ENCODE measurements at regions not wholly inside any gene's neighbourhood (a gene's known extent, or its start where the extent isn't known, plus 50 kb on each side); places are given as distances from the start of the nearest gene placed in this dataset.
"Not testable (repeated sequence)": the region's sequence is repeated elsewhere in the genome, so short reads cannot be mapped to it uniquely, and the experiment has no call there.

GRCh38 chr2:72078773-72079172 lies 68.9 kb downstream of the CYP26B1 start:
- no peak for DNase-seq (ENCODE audit: low spot score)

DNA sequence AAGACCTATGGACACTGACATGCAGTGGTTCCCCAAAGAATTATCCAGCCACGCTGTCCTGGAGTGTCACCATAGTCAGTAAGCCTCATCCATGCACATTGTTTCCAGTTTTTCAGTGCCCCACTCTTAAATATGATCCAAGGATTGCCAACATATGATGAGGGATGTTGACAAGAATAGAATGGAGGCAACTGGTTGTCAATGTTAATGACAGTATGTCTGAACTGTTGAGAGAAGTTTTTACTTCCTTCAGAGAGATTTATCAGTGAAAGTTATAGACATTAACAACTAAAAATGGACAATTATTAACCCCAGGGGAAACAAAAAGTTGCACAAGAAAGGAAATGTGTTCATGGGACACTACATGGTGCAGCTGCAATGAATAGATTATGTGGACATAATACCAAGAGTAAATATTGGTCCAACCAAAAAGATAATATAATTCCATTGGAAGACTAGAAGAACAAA lies 69.9 kb downstream of the CYP26B1 start:
- no peak for DNase-seq (ENCODE audit: low spot score)

GRCh38 chr2:72073373-72073772 lies 74.3 kb downstream of the CYP26B1 start:
- not testable (repeated sequence) for DNase-seq (ENCODE audit: low spot score)

- DNase-seq (ENCODE audit: low spot score), result not testable (repeated sequence)
Observed at GRCh38 chr2:72064197-72064596, 83.5 kb downstream of the CYP26B1 start.

DNA sequence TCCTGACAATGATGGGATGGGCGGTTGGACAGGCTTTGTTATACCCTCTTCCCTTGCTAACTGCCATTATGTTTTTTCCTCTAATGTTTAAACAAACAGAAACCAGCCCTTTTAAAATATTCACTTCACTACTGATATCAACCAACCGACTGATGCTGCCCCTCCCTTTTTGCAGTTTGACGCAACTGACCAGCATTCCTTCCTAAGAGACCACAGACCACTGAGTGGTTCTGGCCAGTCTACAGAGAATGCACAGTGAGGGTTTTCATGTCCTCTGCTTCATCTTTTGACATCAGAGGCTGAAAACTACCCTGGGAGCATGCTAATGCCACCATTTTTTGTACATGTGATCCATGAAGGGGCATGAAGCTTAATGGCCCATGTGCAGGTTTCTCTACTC lies 85.3 kb downstream of the CYP26B1 start:
- no peak for DNase-seq (ENCODE audit: low spot score)

- DNase-seq (ENCODE audit: low spot score), result no peak
Observed at GRCh38 chr2:72057308-72057707, 90.4 kb downstream of the CYP26B1 start.

- DNase-seq (ENCODE audit: low spot score), result no peak
Observed at GRCh38 chr2:72051971-72052505, 95.6 kb downstream of the CYP26B1 start.

GRCh38 chr2:72051204-72051603 lies 96.5 kb downstream of the CYP26B1 start:
- DNase-seq (ENCODE audit: low spot score), result no peak

GRCh38 chr2:72050734-72051133 lies 96.9 kb downstream of the CYP26B1 start:
- no peak for DNase-seq (ENCODE audit: low spot score)

DNA sequence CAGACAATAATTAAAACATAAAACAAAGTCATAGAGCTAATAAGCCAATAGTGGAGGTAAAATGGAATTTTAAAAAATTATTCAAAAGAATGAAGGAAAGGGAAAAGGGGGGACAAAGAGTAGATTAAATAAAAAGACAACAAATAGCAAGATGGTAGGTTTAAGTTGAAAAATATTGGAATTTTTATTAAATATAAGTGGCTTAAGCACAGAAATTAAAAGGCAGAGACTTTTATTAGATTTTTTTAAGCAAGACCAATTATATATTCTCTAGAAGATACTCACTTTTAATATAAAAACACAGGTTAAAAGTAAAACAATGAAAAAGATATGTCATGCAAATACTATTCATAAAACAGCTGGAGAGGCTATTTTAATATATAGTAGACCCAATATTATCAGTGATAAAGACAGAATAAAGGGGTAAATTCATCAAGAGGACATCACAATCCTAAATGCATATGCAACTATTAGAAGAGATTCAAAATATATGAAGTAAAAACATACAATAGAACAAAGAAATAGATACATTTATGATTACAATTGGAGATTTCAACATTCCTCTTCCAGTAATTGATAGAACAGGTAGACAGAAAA lies 98.7 kb downstream of the CYP26B1 start:
- no peak for DNase-seq (ENCODE audit: low spot score)

GRCh38 chr2:72043985-72044384 lies 103.7 kb downstream of the CYP26B1 start:
- DNase-seq (ENCODE audit: low spot score), result no peak

GRCh38 chr2:72041638-72042111 lies 106.0 kb downstream of the CYP26B1 start:
- no peak for DNase-seq (ENCODE audit: low spot score)

- DNase-seq (ENCODE audit: low spot score), result no peak
Observed at GRCh38 chr2:72040629-72041571, 106.8 kb downstream of the CYP26B1 start.

- no peak for DNase-seq (ENCODE audit: low spot score)
Observed at GRCh38 chr2:72038524-72038923, 109.1 kb downstream of the CYP26B1 start.

DNA sequence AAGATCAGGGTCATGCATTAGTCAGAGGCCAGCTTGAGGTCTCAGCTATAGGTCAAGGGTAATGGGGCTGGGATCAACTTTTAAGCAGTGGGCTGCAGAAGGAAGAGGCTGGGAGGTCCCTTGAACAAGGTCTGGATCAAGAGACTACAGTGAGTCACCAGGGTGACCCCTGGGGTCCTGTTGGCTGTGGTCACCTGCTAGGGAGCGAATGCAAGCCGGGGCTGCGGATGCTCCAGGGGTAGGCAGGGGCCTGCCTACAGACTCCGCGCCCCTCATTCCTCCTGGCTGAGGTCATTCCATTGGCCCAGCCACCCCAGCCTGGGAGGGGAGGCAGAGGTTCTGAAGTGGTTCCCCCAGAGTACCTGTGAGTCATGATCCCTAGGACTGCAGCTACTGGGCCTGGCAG lies 110.4 kb downstream of the CYP26B1 start:
- no peak for DNase-seq (ENCODE audit: low spot score)

- DNase-seq (ENCODE audit: low spot score), result no peak
Observed at GRCh38 chr2:72036595-72036994, 111.1 kb downstream of the CYP26B1 start.

DNA sequence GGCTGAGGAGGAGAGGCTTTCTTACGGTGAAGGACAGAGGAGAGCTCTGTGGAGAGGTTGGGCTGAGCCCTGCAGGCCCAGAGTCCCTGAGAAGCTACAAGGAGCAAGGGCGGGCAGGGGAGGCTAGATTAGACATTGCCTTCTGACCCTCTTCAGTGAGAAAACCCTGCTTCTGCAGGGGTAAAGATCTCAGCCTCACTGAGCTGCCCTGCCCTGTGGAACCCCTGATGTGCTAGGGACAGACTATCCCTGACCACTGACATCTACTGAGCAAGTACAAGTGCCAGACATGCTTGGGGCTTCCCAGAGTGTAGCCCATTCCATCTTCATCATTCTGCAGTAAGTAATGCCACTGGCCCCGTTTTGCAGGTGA lies 111.5 kb downstream of the CYP26B1 start:
- no peak for DNase-seq (ENCODE audit: low spot score)

DNA sequence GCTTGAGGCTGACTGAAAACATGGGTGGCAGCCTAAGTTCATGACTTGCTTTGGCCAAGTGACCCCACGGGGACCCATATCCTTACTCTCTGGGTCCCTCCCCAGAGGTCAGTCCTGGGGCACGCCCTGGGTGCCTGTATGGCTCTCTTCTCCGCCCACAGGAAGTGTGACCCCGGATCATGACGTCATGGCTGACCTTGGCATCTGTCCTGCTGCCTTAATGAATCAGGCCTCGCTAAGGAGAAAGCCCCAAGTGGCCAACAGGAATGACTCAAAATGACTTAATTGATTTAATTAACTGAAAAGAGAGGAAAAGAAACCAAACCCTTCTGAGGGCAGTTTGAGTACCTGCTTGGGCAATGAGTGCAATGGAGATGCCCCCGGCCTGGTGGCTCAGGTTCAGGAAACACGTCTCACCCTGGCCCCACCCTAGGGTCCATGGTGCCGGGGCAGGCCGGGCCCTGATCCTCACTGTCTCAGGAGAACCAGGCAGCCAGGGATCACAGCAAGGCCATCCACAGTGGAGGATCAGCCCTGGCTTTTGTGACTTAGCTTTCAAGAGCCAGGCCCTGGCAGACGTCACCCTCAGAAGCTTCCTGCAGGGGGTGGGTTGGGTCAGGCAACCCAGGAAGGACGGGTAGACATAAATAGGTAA lies 112.0 kb downstream of the CYP26B1 start:
- peak; percentile 3 for DNase-seq (ENCODE audit: low spot score)

DNA sequence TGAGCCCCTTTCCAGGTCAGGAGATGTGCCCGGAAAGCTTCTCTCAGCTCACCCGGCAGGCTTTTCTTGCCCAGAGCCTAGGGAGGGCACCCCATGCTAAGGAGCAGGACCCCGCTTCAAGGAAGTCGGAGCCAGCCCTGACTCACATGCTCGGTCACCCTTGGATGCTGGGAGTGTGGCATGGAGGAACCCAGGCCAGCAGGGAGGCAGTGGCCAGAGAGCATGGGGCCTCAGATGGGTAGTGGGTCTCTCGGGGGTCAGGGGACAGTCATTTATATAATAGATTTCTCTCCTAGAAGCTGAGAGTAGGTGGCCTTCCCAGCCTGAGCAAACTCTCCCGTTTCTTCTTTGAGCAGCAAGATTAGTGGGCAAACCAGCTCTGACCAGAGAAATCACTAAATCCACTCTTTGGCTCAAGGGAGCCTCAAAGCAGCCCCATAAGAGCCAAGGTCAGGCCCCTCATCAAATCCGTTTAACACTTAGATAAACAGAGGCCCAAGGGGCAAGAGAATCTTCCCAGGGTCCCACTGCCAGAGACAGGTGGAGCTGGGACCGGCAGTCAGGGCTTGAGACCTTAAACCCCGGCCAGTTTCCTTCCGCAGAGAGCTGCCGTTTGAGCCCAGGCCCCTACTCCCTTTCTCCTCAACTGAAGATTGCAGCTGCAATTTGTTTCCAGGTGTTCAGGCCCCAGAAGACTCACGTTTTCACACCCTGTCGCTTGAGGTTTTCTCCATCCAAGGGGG lies 113.1 kb downstream of the CYP26B1 start:
- peak; percentile 0 for DNase-seq (ENCODE audit: low spot score)

DNA sequence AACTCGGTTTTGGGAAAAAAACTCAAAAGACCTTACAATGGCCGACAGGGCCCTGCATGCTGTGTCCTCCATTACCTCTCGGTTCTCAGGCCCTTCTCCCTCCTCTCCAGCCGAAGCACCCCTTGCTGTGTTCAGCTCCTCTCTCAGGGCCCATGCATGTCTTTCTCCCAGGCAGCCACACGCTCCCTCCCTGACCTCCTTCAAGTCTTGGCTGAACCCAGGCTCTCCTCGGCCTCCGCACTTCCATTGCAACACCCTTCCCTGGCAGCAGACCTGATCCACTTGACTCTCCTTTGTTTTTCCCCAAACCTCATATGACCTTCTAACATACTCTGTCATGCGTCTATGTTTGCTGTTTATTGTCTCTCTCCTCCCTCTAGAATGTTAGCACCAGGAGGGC lies 114.0 kb downstream of the CYP26B1 start:
- DNase-seq (ENCODE audit: low spot score), result no peak

DNA sequence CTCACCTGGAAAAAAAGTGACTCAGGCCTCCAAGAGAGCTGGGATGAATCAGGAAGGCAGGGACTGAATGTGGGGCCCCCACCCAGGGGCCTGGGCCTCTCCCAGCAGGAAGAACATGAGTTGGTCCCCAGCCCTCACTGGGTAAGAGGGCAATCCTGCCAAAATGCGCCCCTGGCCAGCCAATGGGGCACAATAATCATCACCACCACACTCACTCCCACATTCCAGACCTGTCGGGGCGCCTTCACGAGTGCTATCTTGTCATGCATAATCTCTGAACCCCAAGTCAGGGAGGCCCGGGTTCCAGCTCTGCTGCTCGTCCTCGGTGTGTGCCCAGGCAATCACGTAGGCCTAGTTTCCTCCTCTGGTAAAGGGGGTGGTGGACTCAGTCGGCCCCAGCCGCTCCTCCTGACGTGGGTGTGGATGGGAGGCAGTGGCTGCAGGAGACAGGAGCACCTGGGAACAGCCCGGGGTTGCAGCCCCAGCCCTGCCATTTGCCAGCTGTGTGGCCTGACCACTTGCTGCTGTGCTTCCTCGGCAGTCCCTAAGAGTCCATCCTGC lies 115.1 kb downstream of the CYP26B1 start:
- no peak for DNase-seq (ENCODE audit: low spot score)
